GM18870 (cell line): ENCODE measurements at regions not wholly inside any gene's neighbourhood (a gene's known extent, or its start where the extent isn't known, plus 50 kb on each side); places are given as distances from the start of the nearest gene placed in this dataset.

Source experiments
- ATAC-seq: cut with Tn5 transposase; IDR thresholded peaks from one replicate; pipeline ENCODE4 v1.9.1; 2021; ENCODE audit warnings: moderate library complexity; ENCODE audit not compliant: unreplicated experiment

- no peak for ATAC-seq
Observed at GRCh38 chr2:160996584-160996983, 163.6 kb upstream of the TANK start.

- no peak for ATAC-seq
Observed at GRCh38 chr2:161004379-161004778, 155.8 kb upstream of the TANK start.

GRCh38 chr2:161005170-161005569 is 155.1 kb upstream of the TANK start:
- ATAC-seq = no peak

- ATAC-seq = no peak
Observed at GRCh38 chr2:161008311-161008710, 151.9 kb upstream of the TANK start.

- no peak for ATAC-seq
Observed at GRCh38 chr2:161010503-161011015, 149.7 kb upstream of the TANK start.

GRCh38 chr2:161017780-161018470 is 142.3 kb upstream of the TANK start:
- ATAC-seq = no peak

GRCh38 chr2:161019311-161019710 is 140.9 kb upstream of the TANK start:
- ATAC-seq = no peak

- ATAC-seq = no peak
Observed at GRCh38 chr2:161020437-161020836, 139.8 kb upstream of the TANK start.

GRCh38 chr2:161028581-161028980 is 131.6 kb upstream of the TANK start:
- no peak for ATAC-seq

- ATAC-seq = no peak
Observed at GRCh38 chr2:161029321-161029720, 130.9 kb upstream of the TANK start.

GRCh38 chr2:161030260-161031063 is 129.8 kb upstream of the TANK start:
- no peak for ATAC-seq

GRCh38 chr2:161031511-161031910 is 128.7 kb upstream of the TANK start:
- no peak for ATAC-seq

GRCh38 chr2:161032635-161033034 is 127.6 kb upstream of the TANK start:
- no peak for ATAC-seq

GRCh38 chr2:161033059-161033660 is 127.1 kb upstream of the TANK start:
- ATAC-seq = no peak

- ATAC-seq = no peak
Observed at GRCh38 chr2:161036926-161037325, 123.3 kb upstream of the TANK start.

- ATAC-seq = no peak
Observed at GRCh38 chr2:161039071-161039470, 121.2 kb upstream of the TANK start.

GRCh38 chr2:161041356-161041755 is 118.9 kb upstream of the TANK start:
- no peak for ATAC-seq

GRCh38 chr2:161042990-161043625 is 117.1 kb upstream of the TANK start:
- no peak for ATAC-seq

GRCh38 chr2:161044095-161044865 is 115.9 kb upstream of the TANK start:
- ATAC-seq = no peak

GRCh38 chr2:161044921-161045320 is 115.3 kb upstream of the TANK start:
- ATAC-seq = no peak

- ATAC-seq = no peak
Observed at GRCh38 chr2:161045726-161046125, 114.5 kb upstream of the TANK start.
